Stomach (tissue), 4 donors: ENCODE measurements at regions not wholly inside any gene's neighbourhood (a gene's known extent, or its start where the extent isn't known, plus 50 kb on each side); places are given as distances from the start of the nearest gene placed in this dataset.

Experiments
- CTCF ChIP-seq, 7 experiments: fragments of 450-650 bp in 4 of 7; fragments of 200-600 bp in 3 of 7; sonication (generic) in 3 of 7; IDR thresholded peaks; one replicate each; pipeline ENCODE4 v1.5.1; 2016 to 2019; ENCODE audit warnings: antibody characterized with exemption in 7 of 7, control low read depth in 2 of 7, mild to moderate bottlenecking in 1 of 7
- EP300 ChIP-seq: sonication (generic); formaldehyde crosslinking; IDR thresholded peaks from one replicate; pipeline ENCODE4 v1.6.1; 2017; ENCODE audit warnings: antibody characterized with exemption
- POLR2A ChIP-seq, 4 donors: fragments of 450-650 bp; IDR thresholded peaks; one replicate each; pipeline ENCODE4 v1.6.1; 2016; ENCODE audit warnings: antibody characterized with exemption in 4 of 4, control low read depth in 2 of 4, mild to moderate bottlenecking in 1 of 4, moderate library complexity in 1 of 4

- TF ChIP-seq CTCF (IDR thresholded peaks at IDR 0.05) (no peak), EP300 (no peak), POLR2A (IDR thresholded peaks at IDR 0.05) (no peak)
Observed at GRCh38 chr18:15005313-15006130, 257.6 kb downstream of the ANKRD30B start.
